Endothelial cell of umbilical vein (primary cell): ENCODE measurements at regions not wholly inside any gene's neighbourhood (a gene's known extent, or its start where the extent isn't known, plus 50 kb on each side); places are given as distances from the start of the nearest gene placed in this dataset.

ENCODE experiments used
- EZH2 ChIP-seq: IDR thresholded peaks from 2 replicates; pipeline ENCODE4 v1.6.1; 2012; ENCODE audit warnings: borderline replicate concordance, low read depth, mild to moderate bottlenecking, moderate library complexity, low read length, inconsistent platforms; ENCODE audit not compliant: severe bottlenecking
- POLR2A ChIP-seq: IDR thresholded peaks from 2 replicates; pipeline ENCODE4 v1.6.1; 2012; ENCODE audit warnings: low read depth, mild to moderate bottlenecking, control low read depth, low read length
- TF ChIP-seq, protein P1 (sequence below), 2 donors: IDR thresholded peaks; 1 replicate in 1 of 2; 2 replicates in 1 of 2; pipeline ENCODE4 v1.5.1; 2011; ENCODE audit warnings: low read length in 2 of 2, mild to moderate bottlenecking in 2 of 2, moderate library complexity in 2 of 2, control low read depth in 1 of 2, inconsistent platforms in 1 of 2, low read depth in 1 of 2; ENCODE audit not compliant: insufficient read depth in 1 of 2; ENCODE audit errors: extremely low read depth in 1 of 2

DNA sequence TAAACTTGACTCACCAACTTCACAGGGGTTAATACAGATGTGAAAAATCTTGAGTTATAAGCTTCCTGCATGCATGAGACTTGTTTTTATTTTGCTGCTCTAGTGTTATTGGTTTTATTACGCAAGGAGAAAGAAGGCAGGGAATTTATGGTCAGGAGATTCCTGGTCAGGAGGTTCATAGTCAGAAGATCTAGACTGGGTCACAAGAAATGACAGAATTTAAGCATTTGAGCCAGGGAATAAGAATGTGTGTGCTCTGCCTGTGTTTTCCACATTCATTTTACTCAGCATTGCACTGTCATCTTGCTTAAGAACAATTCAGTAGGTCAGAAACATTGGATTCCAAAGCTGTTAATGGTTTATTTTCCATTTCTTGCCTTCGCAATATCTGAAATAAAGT lies 2522.1 kb downstream of the ARAP2 start:
- TF ChIP-seq, protein P1, sequence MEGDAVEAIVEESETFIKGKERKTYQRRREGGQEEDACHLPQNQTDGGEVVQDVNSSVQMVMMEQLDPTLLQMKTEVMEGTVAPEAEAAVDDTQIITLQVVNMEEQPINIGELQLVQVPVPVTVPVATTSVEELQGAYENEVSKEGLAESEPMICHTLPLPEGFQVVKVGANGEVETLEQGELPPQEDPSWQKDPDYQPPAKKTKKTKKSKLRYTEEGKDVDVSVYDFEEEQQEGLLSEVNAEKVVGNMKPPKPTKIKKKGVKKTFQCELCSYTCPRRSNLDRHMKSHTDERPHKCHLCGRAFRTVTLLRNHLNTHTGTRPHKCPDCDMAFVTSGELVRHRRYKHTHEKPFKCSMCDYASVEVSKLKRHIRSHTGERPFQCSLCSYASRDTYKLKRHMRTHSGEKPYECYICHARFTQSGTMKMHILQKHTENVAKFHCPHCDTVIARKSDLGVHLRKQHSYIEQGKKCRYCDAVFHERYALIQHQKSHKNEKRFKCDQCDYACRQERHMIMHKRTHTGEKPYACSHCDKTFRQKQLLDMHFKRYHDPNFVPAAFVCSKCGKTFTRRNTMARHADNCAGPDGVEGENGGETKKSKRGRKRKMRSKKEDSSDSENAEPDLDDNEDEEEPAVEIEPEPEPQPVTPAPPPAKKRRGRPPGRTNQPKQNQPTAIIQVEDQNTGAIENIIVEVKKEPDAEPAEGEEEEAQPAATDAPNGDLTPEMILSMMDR (IDR thresholded peaks at IDR 0.05; ENCODE audit: extremely low read depth in 1 of 2, insufficient read depth in 1 of 2, low read depth in 1 of 2, low read length in 2 of 2) = no peak
- TF ChIP-seq POLR2A (no peak), EZH2 (no peak)
